CD4-positive, alpha-beta memory T cell (primary cell): ENCODE measurements at regions not wholly inside any gene's neighbourhood (a gene's known extent, or its start where the extent isn't known, plus 50 kb on each side); places are given as distances from the start of the nearest gene placed in this dataset.
A peak's percentile ranks its signal among the peaks of the same experiment; 100 is the strongest.

ENCODE experiments used
- CTCF ChIA-PET: fragments of 350-600 bp; sonication (Branson Sonifier 250); formaldehyde crosslinking; loops from one replicate; lab custom pipeline; 2021; ENCODE audit warnings: inconsistent platforms; ENCODE audit not compliant: partially characterized antibody; lab: Charles Lee
- POLR2A ChIA-PET: fragments of 350-600 bp; sonication (Branson Sonifier 250); formaldehyde crosslinking; loops from one replicate; lab custom pipeline; 2021; ENCODE audit not compliant: partially characterized antibody; lab: Charles Lee
- DNase-seq, 5 donors: peaks; one replicate each; pipeline versions ENCODE4 v3.0.0 to v3.0.0-alpha.2; 2020 to 2022; ENCODE audit warnings: mixed read lengths in 1 of 5
- H3K27ac ChIP-seq: one replicate; pipeline ENCODE4 v1.7.0; 2013; ENCODE audit warnings: low read depth, low read length
- H3K27me3 ChIP-seq: 2 replicates; pipeline ENCODE4 v1.7.0; 2013; ENCODE audit warnings: mild to moderate bottlenecking, low read length, moderate library complexity; ENCODE audit not compliant: insufficient read depth
- H3K36me3 ChIP-seq: 2 replicates; pipeline ENCODE4 v1.7.0; 2013; ENCODE audit warnings: mild to moderate bottlenecking, low read length, moderate library complexity; ENCODE audit not compliant: insufficient read depth
- H3K4me1 ChIP-seq: 2 replicates; pipeline ENCODE4 v1.7.0; 2013; ENCODE audit warnings: mild to moderate bottlenecking, low read length, moderate library complexity; ENCODE audit not compliant: insufficient read depth
- H3K4me3 ChIP-seq, 2 donors: one replicate each; pipeline ENCODE4 v1.7.0; 2013; ENCODE audit warnings: low read length in 2 of 2, mild to moderate bottlenecking in 1 of 2
- H3K9me3 ChIP-seq, 2 donors: one replicate each; pipeline ENCODE4 v1.7.0; 2013; ENCODE audit warnings: low read length in 2 of 2, control low read depth in 1 of 2; ENCODE audit not compliant: control insufficient read depth in 1 of 2
- H3K27ac Mint-ChIP-seq, 7 donors: one replicate each; pipeline ENCODE4 v1.8.0; 2020 to 2021; ENCODE audit warnings: mixed read lengths in 7 of 7, mild to moderate bottlenecking in 6 of 7, inconsistent platforms in 3 of 7, moderate library complexity in 3 of 7
- H3K27me3 Mint-ChIP-seq, 2 donors: one replicate each; pipeline ENCODE4 v1.8.0; 2020 to 2021; ENCODE audit warnings: mixed read lengths in 2 of 2
- H3K36me3 Mint-ChIP-seq, 2 donors: one replicate each; pipeline ENCODE4 v1.8.0; 2020 to 2021; ENCODE audit warnings: mixed read lengths in 2 of 2, inconsistent platforms in 1 of 2, mild to moderate bottlenecking in 1 of 2
- H3K4me1 Mint-ChIP-seq, 4 donors: one replicate each; pipeline ENCODE4 v1.8.0; 2020 to 2021; ENCODE audit warnings: mixed read lengths in 4 of 4, mild to moderate bottlenecking in 1 of 4
- H3K4me3 Mint-ChIP-seq, 8 donors: one replicate each; pipeline ENCODE4 v1.8.0; 2020 to 2021; ENCODE audit warnings: mixed read lengths in 8 of 8, mild to moderate bottlenecking in 7 of 8, moderate library complexity in 6 of 8, inconsistent platforms in 3 of 8
- H3K9me3 Mint-ChIP-seq, 8 donors: one replicate each; pipeline ENCODE4 v1.8.0; 2020 to 2021; ENCODE audit warnings: mixed read lengths in 8 of 8, mild to moderate bottlenecking in 5 of 8, inconsistent platforms in 3 of 8, moderate library complexity in 1 of 8
- intact Hi-C: fragments of 100-400 bp; cut with micrococcal nuclease; formaldehyde crosslinking; loops from one replicate; pipeline ENCODE4 v1.15.1; 2023

DNA sequence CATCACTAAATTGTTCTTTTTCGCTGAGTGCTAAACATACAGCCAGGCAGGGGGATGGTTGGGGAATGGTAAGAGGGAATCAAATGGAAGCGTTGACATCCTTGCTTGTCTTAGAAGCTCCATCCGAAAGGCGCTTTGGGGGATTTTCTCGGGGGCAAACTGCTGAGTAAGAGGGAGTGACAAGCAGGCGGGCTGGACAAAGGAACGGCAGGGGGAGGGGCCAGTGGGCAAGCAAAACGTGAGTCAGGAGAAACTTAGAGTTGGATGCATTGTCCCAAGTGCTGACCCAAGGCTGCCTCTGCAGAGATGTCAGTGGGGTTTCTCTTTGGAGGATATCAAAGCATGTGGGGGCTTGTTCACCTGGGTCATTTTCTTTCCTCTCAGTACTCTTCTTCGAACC, 480.5 kb downstream of the VRK1 start:
- POLR2A ChIA-PET = interaction anchor here (0.6 kb wide), 1 partner anchor 105 kb away, joined by 3 read pairs; no protein-coding TSS in a partner anchor

DNA sequence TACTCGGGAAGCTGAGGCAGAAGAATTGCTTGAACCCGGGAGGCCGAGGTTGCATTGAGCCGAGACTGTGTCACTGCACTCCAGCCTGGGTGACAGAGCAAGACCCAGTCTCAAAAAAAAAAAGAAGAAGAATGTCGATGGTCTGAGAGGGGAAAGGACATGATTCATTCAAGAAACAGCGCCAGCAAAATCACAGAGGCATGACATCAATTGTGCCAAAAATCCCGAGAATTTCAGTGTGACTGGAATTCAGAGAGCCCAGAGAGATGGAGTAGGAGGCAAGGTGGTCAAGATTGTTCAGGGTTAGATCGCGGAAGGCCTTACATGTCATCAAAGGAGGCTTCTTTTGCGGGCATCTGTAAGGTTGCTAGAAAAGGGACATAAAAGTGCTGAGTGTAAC, 483.3 kb downstream of the VRK1 start:
- no peaks in the 10 kb centered on the region for H3K36me3 ChIP-seq
- no peaks in the 10 kb centered on the region for H3K9me3 Mint-ChIP-seq
- no peak overlapping the region for H3K4me3 Mint-ChIP-seq
- POLR2A ChIA-PET = no interaction called here
- no peaks in the 10 kb centered on the region for H3K27me3 ChIP-seq
- H3K27me3 Mint-ChIP-seq = peaks cover 2 to 13% of the 10 kb centered on the region in 2 donors
- DNase-seq = no peak
- peak overlapping the region in 2 of 7 donors; percentile 4 to 75 for H3K27ac Mint-ChIP-seq
- peaks cover 16% of the 10 kb centered on the region for H3K4me1 ChIP-seq
- H3K4me3 ChIP-seq = no peak overlapping the region
- H3K4me1 Mint-ChIP-seq = peaks cover 12 to 20% (median 14%) of the 10 kb centered on the region in 4 donors
- CTCF ChIA-PET = no interaction called here
- intact Hi-C loops = no loop called here
- no peaks in the 10 kb centered on the region for H3K9me3 ChIP-seq
- H3K36me3 Mint-ChIP-seq = no peaks in the 10 kb centered on the region
- H3K27ac ChIP-seq = no peak overlapping the region

More for the DNA sequence above, 480.5 kb downstream of the VRK1 start:
- Mint-ChIP-seq H3K27ac (no peak overlapping the region), H3K27me3 (peaks cover 2 to 10% of the 10 kb centered on the region in 2 donors), H3K36me3 (no peaks in the 10 kb centered on the region), H3K4me3 (no peak overlapping the region), H3K4me1 (peaks cover 12 to 22% (median 13%) of the 10 kb centered on the region in 4 donors), H3K9me3 (no peaks in the 10 kb centered on the region)
- H3K4me3 ChIP-seq = no peak overlapping the region
- intact Hi-C loops = no loop called here
- no peaks in the 10 kb centered on the region for H3K27me3 ChIP-seq
- H3K4me1 ChIP-seq = peaks cover 16% of the 10 kb centered on the region
- CTCF ChIA-PET = no interaction called here
- DNase-seq = no peak
- H3K36me3 ChIP-seq = no peaks in the 10 kb centered on the region
- H3K27ac ChIP-seq = no peak overlapping the region
- H3K9me3 ChIP-seq = no peaks in the 10 kb centered on the region

DNA sequence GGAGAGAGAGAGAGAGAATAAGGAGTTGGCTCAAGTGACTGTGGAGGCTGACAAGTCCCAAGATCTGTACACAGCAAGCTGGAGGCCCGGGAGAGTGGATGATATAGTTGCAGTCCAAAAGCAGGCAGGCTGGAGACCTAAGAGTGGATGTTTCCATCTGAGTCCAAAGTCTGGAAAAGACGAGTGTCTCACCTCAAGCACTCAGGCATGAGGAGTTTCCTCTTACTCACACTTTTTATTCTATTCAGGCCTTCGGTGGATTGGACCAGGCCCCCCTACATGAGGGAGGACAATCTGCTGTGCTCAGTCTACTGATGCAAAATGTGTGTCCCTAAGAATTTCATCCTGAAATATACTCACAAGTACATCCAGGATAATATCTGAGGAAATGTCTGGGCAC, 484.6 kb downstream of the VRK1 start:
- no peaks in the 10 kb centered on the region for H3K36me3 ChIP-seq
- H3K27ac Mint-ChIP-seq = no peak overlapping the region
- no peaks in the 10 kb centered on the region for H3K36me3 Mint-ChIP-seq
- intact Hi-C loops = no loop called here
- H3K4me3 Mint-ChIP-seq = no peak overlapping the region
- no peak overlapping the region for H3K4me3 ChIP-seq
- peaks cover 5% of the 10 kb centered on the region for H3K4me1 ChIP-seq
- CTCF ChIA-PET = no interaction called here
- H3K27me3 Mint-ChIP-seq = peaks cover 2 to 9% of the 10 kb centered on the region in 2 donors
- H3K9me3 Mint-ChIP-seq = no peaks in the 10 kb centered on the region
- peaks cover 2 to 10% (median 6%) of the 10 kb centered on the region in 4 donors for H3K4me1 Mint-ChIP-seq
- no peaks in the 10 kb centered on the region for H3K27me3 ChIP-seq
- POLR2A ChIA-PET = no interaction called here
- no peak for DNase-seq
- H3K9me3 ChIP-seq = no peaks in the 10 kb centered on the region
- no peak overlapping the region for H3K27ac ChIP-seq

DNA sequence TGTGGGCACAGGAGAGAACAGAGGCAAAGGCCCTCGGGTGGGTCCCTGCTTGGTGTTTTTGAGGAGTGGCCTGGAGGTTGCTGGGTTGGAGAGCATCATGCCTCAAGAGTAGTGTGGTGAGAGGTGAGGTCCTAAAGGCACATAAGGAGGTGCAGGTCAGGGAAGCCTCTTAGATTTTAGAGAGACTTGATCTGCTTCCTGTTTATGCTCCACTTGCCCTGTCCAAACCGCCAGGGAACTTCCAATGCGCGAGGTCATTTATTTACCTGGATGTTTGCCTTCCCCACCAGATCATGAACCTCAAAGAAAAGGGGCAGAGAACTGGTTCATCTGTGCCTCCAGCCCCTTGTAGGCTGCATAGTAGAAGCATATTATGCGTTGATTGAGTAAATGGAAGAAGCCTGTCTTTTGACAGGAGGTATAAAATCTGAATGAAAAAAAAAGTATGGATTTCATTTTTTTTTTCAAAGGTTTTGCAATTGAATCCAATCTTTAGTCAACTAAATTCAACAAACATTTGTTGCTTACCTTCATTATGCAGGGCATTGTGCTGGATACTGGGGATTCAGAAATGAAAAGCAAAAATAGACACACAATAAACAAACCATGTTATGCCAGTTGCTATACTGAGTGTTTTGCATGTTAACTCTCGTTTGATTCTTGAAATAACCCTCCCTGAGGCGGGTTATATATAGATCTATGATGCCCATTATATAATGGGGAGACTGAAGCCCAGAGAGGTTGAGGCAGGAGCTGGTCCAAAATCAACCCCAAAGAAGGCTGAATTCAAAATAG, 485.2 kb downstream of the VRK1 start:
- ChIA-PET CTCF (no interaction called here), POLR2A (no interaction called here)
- Histone ChIP-seq H3K9me3 (no peaks in the 10 kb centered on the region), H3K27me3 (no peaks in the 10 kb centered on the region), H3K27ac (no peak overlapping the region), H3K36me3 (no peaks in the 10 kb centered on the region), H3K4me1 (no peaks in the 10 kb centered on the region), H3K4me3 (no peak overlapping the region)
- intact Hi-C loops = no loop called here
- Mint-ChIP-seq H3K4me3 (no peak overlapping the region), H3K4me1 (peaks cover 0 to 8% (median 2%) of the 10 kb centered on the region in 4 donors), H3K27me3 (peaks cover 2 to 5% of the 10 kb centered on the region in 2 donors), H3K9me3 (no peaks in the 10 kb centered on the region), H3K36me3 (no peaks in the 10 kb centered on the region), H3K27ac (peak overlapping the region in 3 of 7 donors; percentile 13 to 39 (median 21))
- DNase-seq = no peak

DNA sequence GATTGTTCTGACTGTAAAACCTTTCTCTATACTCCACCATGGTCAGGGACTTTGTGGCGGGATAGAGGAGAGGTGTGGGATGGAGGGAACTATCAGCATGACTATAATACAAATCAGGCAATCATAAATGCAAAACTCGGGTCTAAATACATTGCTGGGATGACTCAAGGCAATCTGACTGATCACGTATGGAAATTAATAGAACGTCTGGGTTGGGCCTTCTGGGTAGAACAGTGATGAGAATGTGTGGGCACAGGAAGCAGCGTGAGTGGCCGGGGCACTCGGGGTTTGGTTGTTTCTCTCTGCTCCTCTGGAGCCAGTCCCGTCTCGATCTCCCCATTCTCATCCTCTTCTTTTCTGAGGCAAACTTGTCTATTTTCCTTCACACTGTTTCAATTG, 485.8 kb downstream of the VRK1 start:
- H3K9me3 ChIP-seq = no peaks in the 10 kb centered on the region
- peaks cover 6 to 9% of the 10 kb centered on the region in 2 donors for H3K27me3 Mint-ChIP-seq
- no peak for DNase-seq
- H3K4me3 Mint-ChIP-seq = no peak overlapping the region
- no peaks in the 10 kb centered on the region for H3K36me3 ChIP-seq
- H3K27ac Mint-ChIP-seq = peak overlapping the region in 1 of 7 donors; percentile 39
- no peaks in the 10 kb centered on the region for H3K4me1 ChIP-seq
- no peaks in the 10 kb centered on the region for H3K27me3 ChIP-seq
- H3K27ac ChIP-seq = no peak overlapping the region
- H3K4me3 ChIP-seq = no peak overlapping the region
- intact Hi-C loops = no loop called here
- CTCF ChIA-PET = no interaction called here
- peaks cover 0 to 2% of the 10 kb centered on the region in 2 donors for H3K36me3 Mint-ChIP-seq
- H3K4me1 Mint-ChIP-seq = peaks cover 0 to 8% (median 2%) of the 10 kb centered on the region in 4 donors
- peaks cover 0 to 1% (median 0%) of the 10 kb centered on the region in 8 donors for H3K9me3 Mint-ChIP-seq
- POLR2A ChIA-PET = no interaction called here

DNA sequence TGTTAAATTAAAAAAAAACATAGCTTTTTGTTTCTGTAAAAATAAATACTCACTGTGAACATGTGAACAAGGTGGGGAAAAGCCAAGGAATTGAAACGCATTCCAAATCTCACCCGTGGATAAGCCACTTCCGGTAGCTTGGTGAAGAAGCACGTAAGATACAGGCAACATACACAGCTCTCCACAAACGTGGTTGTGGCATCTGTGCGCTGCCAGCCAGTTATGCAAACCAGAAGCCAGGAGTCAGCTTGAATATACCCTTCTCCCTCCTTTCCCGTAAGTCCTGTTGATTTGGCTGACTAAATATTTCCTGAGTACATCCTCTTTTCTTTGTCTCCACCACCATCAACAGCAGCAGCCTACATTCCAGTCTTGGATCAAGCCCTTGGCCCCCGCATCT, 486.2 kb downstream of the VRK1 start:
- Mint-ChIP-seq H3K27me3 (peaks cover 6 to 11% of the 10 kb centered on the region in 2 donors), H3K4me3 (no peak overlapping the region), H3K4me1 (peaks cover 0 to 8% (median 2%) of the 10 kb centered on the region in 4 donors), H3K36me3 (peaks cover 0 to 4% of the 10 kb centered on the region in 2 donors), H3K9me3 (peaks cover 0 to 3% (median 0%) of the 10 kb centered on the region in 8 donors), H3K27ac (no peak overlapping the region)
- ChIA-PET CTCF (no interaction called here), POLR2A (no interaction called here)
- Histone ChIP-seq H3K36me3 (no peaks in the 10 kb centered on the region), H3K4me1 (no peaks in the 10 kb centered on the region), H3K27me3 (no peaks in the 10 kb centered on the region), H3K27ac (no peak overlapping the region), H3K9me3 (no peaks in the 10 kb centered on the region), H3K4me3 (no peak overlapping the region)
- DNase-seq = no peak
- intact Hi-C loops = no loop called here

DNA sequence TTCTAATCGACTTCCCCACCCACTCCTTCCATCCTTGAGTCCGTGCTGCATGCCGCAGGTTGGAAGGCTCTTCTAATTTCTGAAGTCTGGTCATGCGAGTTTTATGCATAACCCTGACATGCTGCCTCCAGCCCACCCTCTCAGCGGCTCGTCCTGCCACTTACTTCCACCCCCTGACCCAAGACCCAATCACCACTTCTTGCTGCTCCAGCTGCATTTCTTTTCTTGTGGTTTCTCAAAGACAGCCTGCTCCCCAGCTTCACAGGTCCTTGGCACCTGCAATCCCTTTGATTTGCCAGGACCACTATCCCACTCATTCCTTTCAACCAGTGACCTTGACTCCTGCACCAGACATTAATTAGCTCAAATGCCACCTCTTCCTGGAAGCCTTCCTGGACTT, 486.7 kb downstream of the VRK1 start:
- no peaks in the 10 kb centered on the region for H3K9me3 ChIP-seq
- H3K4me3 Mint-ChIP-seq = no peak overlapping the region
- H3K4me1 Mint-ChIP-seq = peaks cover 0 to 8% (median 2%) of the 10 kb centered on the region in 4 donors
- H3K4me3 ChIP-seq = no peak overlapping the region
- no peak overlapping the region for H3K27ac Mint-ChIP-seq
- intact Hi-C loops = no loop called here
- no peak overlapping the region for H3K27ac ChIP-seq
- no peak for DNase-seq
- CTCF ChIA-PET = no interaction called here
- no peaks in the 10 kb centered on the region for H3K4me1 ChIP-seq
- POLR2A ChIA-PET = no interaction called here
- no peaks in the 10 kb centered on the region for H3K36me3 ChIP-seq
- peaks cover 0 to 4% of the 10 kb centered on the region in 2 donors for H3K36me3 Mint-ChIP-seq
- H3K27me3 Mint-ChIP-seq = peaks cover 8 to 12% of the 10 kb centered on the region in 2 donors
- no peaks in the 10 kb centered on the region for H3K27me3 ChIP-seq
- peaks cover 0 to 3% (median 0%) of the 10 kb centered on the region in 8 donors for H3K9me3 Mint-ChIP-seq
